NCI-H2081 (cell line): ENCODE measurements at regions not wholly inside any gene's neighbourhood (a gene's known extent, or its start where the extent isn't known, plus 50 kb on each side); places are given as distances from the start of the nearest gene placed in this dataset.
A peak's percentile ranks its signal among the peaks of the same experiment; 100 is the strongest.
"Not testable (repeated sequence)": the region's sequence is repeated elsewhere in the genome, so short reads cannot be mapped to it uniquely, and the experiment has no call there.

ENCODE experiments used
- DNase-seq, 2 experiments: peaks; one replicate each; lab custom pipeline; 2025; lab: John Stamatoyannopoulos, UW

DNA sequence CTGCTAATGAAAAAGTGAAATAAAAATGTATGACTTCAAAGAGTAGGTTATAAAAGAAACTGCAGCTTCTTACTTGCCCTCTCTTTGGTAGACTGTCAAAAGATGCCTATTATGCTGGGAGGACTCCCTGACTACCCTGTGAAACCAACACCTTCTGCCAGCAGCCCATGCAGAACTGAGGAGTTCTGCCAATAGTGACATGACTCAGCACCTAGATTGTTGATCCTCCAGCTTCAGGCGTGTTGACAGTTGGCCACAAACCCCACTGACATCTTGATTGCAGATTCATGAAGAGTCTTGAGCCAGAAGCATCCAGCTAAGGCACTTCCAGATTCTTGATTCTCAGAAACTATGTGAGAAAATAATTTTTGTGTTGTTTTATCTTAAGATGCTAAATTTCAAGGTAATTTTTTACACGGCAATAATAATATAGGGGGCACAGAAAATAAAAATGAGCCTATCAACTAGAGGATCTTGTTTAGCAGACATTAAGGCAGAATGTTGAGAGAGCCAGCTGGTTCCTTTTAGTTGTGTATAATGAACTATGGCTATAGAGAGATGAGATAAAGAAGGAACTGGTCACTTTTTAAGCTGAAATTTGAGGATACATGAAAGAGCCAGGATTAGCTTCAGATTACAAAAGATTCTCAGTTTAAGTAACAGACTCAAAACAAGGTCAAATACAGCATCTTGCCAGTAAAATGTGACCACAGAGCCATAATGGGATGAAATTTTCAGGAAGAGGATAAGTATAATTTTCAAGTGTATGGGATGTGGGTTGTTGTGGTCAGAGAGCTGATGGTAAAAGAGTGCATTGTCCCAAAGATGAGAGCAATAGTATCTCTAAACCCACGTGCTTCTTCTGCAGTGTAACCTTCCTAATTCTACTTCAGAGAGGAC, 588.7 kb upstream of the CBLB start:
- DNase-seq, result peak in 1 of 2 experiments; percentile 37

DNA sequence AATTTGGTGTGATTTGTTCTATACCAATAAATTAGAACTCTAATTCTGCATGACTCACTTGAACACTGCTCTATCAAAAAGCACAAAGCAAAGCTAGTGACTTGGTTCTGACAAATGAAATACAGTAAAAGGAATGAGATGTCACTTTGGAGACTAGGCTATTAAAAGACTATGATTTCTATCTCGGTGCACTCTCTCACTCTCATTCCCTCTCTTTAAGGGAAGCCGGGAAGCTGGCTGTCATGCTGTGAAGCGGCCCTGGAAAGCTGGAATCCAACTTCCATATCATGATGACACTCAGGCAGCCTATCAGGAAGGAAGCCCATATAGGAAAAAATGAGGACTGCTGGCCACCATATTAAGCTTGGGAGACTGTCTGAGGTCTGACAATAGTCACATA, 590.1 kb upstream of the CBLB start:
- no peak for DNase-seq

GRCh38 chr3:106466881-106467280, 598.1 kb upstream of the CBLB start:
- DNase-seq, result no peak

DNA sequence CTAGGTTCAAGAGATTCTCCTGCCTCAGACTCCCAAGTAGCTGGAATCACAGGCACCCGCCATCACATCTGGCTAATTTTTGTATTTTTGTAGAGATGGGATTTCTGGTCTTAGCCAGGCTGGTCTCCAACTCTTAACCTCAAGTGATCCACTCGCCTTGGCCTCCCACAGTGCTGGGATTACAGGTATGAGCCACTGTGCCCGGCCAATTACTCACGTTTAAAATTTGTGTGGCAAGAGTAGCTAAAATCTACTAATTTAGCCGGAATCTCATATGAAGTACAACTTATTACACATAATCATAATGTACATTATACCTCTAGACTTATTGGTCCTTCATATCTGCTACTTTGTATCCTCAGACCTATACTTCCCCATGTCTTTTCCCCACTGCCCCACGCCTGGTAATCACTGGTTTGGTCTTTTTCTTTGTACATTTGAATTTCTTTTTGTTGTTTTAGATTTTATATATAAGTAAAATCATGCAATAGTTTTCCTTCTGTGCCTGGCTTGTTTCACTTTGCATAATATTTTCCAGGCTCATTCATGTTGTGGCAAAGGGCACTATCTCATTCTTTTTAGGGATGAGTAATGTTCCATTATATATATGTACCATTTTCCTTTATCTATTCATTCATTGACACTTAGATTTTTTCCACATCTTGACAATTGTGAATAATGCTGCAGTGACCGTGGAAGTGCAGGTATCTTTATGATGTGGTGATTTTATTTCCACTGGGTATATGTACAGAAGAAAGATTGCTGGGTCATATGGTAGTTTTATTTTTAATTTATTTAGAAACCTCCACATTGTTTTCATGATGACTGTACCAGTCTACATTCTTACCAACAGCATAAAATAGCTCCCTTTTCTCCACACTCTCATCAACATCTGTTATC, 605.0 kb upstream of the CBLB start:
- DNase-seq, result no peak

GRCh38 chr3:106482451-106482850, 613.6 kb upstream of the CBLB start:
- DNase-seq, result no peak

GRCh38 chr3:106485217-106485616, 616.4 kb upstream of the CBLB start:
- DNase-seq, result no peak

DNA sequence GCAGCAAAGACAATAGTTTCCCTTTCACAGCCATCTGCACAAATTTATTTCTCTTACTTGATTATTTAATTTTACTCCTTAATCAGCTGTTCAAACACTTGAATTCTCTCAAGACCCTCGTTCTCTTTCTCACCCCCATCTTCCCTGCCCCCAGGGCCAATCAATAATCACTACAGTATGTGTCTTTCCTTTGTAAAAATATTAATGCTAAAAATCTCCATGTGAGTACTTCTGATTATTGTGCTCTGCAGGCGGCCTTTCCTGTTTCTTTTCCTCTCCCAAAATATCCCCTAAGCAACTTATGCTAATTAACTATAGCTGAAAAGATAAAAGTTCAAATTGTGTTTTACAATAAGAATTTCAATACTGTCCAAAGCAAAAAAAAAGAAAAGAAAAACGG, 617.0 kb upstream of the CBLB start:
- DNase-seq, result peak in 1 of 2 experiments; percentile 8

- DNase-seq, result not testable (repeated sequence)
These were observed 618.3 kb upstream of the CBLB start for GRCh38 chr3:106486945-106487639.

GRCh38 chr3:106488331-106488730, 619.5 kb upstream of the CBLB start:
- no peak for DNase-seq

- DNase-seq, result no peak
These were observed 623.0 kb upstream of the CBLB start for GRCh38 chr3:106491796-106492195.

- no peak for DNase-seq
These were observed 639.6 kb upstream of the CBLB start for GRCh38 chr3:106508331-106508893.

DNA sequence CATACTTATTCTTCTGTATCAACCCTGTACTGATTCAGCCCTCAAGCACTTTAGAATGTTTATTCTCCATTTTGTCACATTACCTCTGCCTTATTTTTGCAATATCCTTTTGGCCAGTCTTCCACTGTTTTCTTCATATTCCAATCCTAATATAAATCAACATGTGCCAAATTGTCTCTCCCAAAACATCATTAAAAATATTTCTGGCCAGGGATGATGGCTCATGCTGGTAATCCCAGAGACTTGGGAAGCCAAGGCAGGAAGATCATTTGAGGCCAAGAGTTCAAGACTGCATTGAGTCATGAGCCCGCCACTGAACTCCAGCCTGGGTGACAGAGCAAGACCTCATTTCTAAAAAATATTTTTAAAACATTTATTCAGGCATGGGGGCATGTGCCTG, 641.4 kb upstream of the CBLB start:
- no peak for DNase-seq

DNA sequence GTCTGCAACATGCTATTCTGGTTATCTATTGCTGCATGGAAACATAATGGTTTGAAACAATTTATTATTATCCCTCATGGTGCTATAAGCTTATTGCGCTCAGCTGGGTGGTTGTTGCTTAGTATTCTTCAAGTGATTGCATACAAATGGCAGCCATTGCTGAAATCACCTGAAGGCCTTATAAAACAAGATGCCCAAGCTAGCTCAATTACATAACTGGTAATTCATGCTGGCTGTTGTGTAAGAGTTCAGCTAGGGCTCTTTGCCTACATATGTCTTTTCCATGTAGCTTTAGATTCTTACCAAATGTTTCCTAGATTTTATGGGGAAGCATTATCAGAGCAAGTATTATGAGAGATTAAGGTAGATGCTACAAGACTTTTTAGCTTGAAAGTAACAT, 644.0 kb upstream of the CBLB start:
- DNase-seq, result no peak

GRCh38 chr3:106514431-106514830, 645.6 kb upstream of the CBLB start:
- DNase-seq, result no peak

- no peak for DNase-seq
These were observed 649.7 kb upstream of the CBLB start for GRCh38 chr3:106518516-106518915.

- DNase-seq, result no peak
These were observed 653.6 kb upstream of the CBLB start for GRCh38 chr3:106522397-106522796.

GRCh38 chr3:106528932-106529331, 660.1 kb upstream of the CBLB start:
- no peak for DNase-seq

DNA sequence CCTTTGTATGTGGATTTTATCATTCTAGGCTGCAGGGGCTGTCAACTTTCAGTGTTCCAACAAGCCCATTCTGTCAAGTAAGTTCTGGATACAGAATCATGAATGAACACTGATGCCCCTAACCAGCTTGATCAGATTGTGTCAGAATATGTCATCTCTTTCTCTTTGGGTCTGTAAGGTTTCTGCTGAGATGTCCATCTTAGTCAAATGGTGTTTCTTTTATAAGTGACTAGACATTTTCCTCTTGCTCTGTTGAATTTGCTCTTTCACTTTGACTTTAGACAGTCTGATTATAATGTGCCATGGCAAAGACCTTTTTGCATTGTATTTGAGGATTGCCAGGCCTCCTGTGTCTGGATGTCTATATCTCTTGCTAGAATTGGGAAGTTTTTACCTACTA, 660.9 kb upstream of the CBLB start:
- DNase-seq, result no peak

DNA sequence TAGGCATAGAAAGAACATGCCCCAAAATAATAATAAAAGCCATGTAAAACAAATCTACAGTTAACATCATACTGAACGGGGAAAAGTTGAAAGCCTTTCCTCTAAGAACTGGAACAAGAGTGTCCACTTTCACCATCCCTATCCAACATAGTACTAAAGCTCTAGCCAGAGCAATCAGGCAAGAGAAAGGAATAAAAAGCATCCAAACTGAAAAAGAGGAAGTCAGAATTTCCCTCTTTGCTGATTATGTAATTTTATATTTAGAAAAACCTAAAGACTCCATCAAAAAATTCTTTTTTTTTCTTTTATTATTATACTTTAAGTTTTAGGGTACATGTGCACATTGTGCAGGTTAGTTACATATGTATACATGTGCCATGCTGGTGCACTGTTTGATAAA, 661.6 kb upstream of the CBLB start:
- no peak for DNase-seq

DNA sequence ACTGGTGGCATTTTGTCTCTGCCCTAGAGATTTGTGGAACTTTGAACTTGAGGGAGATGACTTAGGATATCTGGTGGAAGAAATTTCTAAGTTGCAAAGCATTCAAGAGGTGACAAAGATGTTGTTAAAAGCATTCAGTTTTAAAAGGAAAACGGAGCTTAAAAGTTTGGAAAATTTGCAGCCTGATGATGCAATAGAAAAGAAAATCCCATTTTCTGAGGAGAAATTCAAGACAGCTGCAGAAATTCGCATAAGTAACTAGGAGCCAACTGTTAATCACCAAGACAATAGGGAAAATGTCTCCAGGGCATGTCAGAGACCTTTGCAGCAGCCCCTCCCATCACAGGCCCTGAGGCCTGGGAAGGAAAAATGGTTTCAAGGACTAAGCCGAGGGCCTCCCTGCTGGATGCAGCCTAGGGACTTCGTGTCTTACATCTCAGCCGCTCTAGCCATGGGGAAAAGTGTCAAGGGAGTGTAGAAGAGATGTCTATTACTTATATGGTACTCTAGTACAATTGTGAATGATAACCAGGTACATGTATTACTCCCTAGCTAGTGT, 663.0 kb upstream of the CBLB start:
- DNase-seq, result not testable (repeated sequence)

DNA sequence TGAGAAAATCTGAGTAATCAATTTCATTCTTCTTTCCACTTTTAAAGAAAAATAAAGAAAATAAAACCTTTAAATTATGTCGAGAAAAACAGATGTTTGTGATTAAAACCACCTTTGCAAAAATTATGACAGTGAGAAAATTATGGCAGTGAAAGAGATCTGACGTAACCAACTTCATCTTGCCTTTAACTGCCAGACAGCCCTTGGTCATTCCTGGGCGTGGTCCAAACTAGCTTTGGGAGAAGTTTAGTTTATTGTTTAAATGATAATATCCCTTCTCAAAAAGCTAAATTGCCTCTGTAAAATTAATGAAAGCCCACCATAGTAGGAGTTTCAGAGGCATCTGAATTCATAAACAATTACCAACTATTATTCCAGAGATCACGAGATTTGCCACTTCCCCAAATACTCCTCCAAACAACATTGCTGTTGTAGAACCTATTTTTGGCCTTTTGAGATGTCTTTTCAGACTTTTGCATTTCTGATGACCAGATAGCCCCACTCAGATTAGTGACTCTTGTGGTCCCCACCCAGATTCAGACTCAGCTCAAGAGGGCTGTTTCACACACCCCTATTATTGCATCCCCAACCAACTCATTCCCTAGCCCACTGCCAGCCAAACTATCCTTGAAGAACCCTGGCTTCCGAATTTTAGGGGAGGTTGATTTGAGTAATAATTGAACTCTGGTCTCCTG, 664.4 kb upstream of the CBLB start:
- DNase-seq, result no peak
